ENCODE measurements at regions not wholly inside any gene's neighbourhood (a gene's known extent, or its start where the extent isn't known, plus 50 kb on each side); places are given as distances from the start of the nearest gene placed in this dataset.
"Not testable (repeated sequence)": the region's sequence is repeated elsewhere in the genome, so short reads cannot be mapped to it uniquely, and the experiment has no call there.

DNA sequence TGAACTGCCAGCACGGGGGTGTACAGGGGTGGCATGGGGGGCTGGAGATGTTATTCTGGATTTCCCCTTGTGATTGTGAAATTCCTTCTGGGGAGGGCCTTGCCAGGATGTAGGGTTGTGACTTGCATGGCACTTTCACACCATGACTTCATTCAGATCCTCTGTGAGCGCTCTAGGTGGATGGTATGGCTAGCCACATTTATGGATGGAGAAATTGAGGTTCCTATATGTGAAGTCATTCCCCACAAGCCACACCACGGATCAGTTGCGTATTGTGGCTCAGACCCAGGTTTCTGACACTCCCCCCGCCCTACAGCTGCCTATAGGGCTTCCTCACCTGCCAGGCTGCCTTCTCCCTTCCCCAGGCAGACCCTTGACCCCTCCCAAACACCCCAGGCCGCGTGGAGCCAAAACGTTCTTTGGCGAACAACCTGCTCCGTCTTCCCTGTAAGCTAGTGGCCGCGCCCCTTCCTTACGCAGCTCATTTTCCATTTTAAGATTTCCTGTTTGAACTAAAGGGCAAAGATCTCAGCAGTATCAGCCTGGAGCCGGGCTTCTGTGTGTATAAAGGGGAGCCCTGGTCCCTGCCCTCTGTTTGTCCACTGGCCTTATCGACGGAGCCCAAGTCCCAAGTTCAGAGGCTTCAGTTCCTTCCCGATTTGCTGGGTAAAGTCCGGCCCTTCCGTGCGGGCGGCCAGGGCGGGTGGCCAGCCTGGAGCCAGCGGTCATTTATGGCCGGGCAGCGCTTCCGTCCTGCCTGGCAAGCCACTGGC is 97.8 kb upstream of the KLF4 start:
- H3K4me3 ChIP-seq = peak overlapping the region in 4 of 7 experiments; percentile 1 to 20 (median 12)
- H3K27ac ChIP-seq = peak overlapping the region in 15 of 21 experiments; percentile 2 to 71 (median 57)

DNA sequence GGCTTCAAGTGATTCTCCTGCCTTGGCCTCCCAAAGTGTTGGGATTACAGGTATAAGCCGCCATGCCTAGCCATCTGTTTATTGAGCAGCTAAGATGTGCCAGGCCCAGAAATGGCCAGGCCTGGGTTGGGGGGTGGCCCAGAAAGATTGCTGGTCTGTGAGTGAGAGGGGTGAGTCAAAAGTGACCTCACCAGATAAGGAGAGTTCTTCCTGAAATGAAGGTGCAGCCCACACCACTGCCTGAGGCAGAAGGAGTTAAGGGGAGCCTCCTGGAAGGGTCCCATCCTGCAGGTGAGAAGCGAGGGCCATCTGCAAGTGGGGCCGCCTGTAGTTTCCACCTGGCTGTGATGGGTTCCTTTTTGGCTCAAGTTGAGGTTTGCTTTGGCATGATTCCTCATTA is 96.9 kb upstream of the KLF4 start:
- peak overlapping the region in 1 of 21 experiments; percentile 57 for H3K27ac ChIP-seq
- no peak overlapping the region for H3K4me3 ChIP-seq

DNA sequence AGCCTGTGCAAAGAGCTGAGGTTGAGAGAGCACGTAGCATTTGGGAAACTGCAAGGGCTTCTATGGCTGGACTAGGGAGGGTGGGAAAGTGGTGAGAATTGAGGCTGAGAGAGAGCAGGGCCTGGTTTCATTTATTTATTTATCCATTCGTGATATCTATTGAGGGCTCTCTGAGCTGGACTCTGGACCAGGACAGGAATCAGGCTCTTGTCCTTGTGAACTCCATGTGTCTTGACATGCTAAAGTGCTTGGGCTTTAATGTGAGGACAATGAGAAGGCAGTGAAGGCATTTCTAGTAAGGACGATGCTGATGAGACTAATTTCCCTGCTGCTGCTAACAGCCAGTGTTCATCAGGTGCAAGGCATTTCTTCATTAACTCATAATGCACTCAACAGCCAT is 95.9 kb upstream of the KLF4 start:
- no peak overlapping the region for H3K4me3 ChIP-seq
- H3K27ac ChIP-seq = no peak overlapping the region

DNA sequence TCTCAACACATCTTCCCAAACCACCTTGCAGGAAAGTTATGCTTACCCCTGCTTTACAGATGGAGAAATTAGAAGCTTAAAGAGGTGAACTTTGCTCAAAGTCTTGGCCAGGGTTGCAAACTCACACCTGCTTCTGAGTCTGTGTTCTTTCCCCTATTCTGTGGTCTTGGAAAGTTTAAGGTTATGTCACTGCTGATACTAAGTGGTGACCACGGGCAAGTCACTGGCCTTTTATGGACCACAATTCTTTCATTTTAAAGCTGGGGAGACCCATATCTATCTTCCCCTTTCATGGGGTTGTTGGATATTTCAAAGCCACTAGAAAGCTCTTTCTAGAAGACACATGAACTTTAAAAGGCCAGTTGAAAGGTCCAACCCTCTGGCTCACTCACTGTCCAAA is 95.4 kb upstream of the KLF4 start:
- no peak overlapping the region for H3K27ac ChIP-seq

DNA sequence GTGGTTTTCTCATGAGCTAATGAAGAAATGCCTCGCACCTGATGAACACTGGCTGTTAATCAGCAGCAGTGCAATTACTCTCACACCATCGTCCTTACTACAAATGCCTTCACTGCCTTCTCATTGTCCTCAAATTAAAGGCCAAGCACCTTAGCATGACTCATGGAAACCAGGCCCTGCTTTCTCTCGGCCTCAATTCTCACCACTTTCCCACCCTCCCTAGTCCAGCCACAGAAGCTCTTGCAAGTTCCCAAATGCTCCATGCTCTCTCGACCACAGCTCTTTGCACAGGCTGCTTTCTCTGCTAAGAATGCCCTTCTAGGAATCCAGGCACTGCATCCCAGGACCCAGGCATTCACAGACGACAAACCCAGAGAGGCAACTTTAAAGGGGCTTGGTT is 94.6 kb upstream of the KLF4 start:
- Histone ChIP-seq H3K4me3 (no peak overlapping the region), H3K27ac (no peak overlapping the region)

More for the DNA sequence above, 95.4 kb upstream of the KLF4 start:
- H3K4me3 ChIP-seq = no peak overlapping the region

DNA sequence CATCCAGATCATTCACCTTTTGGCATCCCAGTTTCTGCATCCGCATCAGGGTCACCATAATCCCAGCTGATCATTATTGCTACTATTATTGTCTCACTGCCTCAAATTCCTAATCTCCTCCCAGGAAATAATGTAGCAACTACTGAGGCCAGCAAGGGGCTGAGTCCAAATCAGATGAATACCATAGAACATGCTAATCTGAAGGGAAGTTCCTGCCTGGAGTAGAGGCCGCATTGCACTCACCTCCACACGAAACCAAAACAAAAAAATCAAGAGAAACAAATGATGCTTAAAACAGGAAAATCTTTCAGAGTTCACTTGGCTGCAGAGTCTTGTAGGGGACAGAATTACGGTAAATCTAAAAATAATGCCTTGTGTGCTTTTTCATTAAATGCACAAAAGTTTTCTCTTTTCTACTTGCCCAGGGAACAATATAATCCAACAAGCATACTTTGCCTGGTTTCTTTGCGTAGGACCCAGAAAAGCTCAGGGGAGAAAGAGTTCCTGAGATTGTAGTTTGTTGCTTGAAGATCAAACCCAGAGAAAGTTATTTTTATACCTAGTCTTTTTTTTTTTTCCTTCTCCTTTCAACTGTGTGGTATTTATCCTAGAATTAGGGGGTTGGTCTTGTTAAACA is 87.7 kb upstream of the KLF4 start:
- no peak overlapping the region for H3K4me3 ChIP-seq
- no peak overlapping the region for H3K27ac ChIP-seq

DNA sequence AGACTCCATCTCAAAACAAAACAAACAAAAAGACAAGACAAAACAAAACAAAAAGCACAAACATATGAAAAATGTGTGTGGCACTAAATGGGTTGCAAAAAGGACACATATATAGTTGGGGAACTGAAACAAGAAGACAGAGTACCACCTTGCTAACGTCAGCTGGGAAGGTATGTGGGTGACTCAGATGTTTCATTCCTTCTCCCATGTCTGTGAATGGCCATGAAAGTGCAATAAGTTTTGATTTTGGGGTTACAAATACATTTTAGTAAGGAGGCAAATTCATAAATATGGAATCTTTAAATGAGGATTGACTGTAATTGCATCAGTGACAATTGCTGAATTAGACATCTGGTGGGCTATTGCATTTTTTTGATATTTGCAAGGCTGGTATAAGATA is 81.6 kb upstream of the KLF4 start:
- Histone ChIP-seq H3K27ac (no peak overlapping the region), H3K4me3 (no peak overlapping the region)

DNA sequence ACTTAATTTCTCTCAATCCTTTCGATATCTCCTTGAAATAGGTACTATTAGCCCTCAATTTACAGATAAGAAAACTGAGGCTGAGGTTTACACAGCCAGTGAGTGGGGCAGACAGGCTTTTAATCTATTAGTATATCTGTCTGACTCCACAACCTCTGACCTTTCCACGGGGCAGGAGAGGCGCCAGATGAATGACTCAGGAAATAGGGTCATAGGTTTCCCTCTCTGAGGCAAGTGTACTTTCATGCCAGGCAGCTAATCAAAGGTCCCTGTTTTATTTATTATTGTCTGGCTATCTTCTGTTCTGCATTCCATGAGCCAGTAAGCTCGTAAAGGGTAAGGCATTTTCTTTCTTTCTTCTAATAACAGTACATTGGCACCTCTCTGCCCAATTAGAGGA is 79.6 kb upstream of the KLF4 start:
- no peak overlapping the region for H3K27ac ChIP-seq
- H3K4me3 ChIP-seq = no peak overlapping the region

DNA sequence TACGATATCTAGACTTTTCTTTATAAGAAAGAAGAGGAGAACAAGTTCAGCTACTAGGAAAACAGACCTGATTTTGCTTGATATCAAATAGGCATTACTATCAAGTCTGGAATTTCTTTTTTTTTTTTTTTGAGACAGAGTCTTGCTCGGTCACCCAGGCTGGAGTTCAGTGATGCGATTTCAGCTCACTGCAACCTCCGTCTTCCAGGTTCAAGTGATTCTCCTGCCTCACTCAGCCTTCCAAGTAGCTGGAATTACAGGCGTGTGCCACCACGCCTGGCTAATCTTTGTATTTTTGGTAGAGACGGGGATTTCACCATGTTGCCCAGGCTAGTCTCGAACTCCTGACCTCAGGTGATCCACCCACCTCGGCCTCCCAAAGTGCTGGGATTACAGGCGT is 78.8 kb upstream of the KLF4 start:
- not testable (repeated sequence) for H3K27ac ChIP-seq, H3K4me3 ChIP-seq

DNA sequence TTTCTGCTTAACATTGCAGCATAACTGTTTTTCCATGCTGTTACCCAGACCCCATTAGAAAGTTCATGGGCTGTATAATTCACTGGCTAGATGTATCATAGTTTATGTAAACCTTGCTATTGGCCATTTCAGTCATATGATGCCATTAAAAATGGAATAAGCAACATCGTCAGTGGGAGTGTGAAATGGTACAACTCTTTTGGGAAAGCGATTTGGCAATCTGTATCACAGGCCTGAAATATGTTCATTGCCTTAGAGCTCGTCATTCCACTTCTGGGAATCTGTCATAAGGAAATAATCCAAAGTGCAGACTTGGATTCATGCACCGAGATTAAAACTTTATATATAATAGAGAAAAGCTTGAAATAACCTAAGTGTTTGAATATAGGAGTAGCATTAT is 77.9 kb upstream of the KLF4 start:
- Histone ChIP-seq H3K27ac (no peak overlapping the region), H3K4me3 (no peak overlapping the region)

DNA sequence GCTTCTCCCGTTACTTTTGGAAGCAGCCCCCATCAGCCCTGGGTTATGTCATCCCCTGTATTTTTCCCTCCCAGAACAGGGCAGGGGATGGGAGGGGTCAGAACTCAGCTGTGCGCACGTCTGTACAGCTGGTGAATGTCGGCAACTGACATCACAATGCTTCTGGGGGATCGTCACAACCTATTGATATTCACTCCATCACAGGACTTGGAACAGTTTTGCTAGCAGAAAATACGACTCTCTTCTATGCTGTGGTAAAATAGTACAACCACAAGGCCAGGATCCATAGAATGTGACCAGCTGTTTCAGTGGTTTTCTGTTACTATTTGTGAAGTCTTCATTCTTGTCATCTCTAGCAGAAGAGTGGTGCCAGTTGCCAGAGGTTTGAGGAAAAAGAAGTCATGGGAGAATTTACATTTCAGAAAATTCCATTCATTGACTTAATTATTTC is 77.1 kb upstream of the KLF4 start:
- Histone ChIP-seq H3K4me3 (no peak overlapping the region), H3K27ac (no peak overlapping the region)

DNA sequence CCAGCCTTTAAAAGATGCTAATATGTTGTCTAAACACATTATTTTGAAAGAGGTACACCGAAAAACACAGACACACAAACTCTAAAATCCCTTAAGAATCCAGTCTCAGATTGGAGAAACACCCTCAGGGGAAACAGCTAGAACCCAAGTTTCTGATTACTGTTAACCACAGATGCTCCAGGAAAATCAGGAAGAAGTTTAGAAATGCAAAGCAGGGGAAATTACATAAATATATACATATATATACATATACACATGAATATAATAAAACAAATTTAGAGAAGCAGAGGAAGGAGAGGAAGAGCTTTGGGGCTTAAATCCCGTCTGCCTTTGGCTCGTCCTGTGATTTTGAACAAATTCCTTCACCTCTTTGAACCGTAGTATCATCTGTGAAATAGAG is 73.2 kb upstream of the KLF4 start:
- Histone ChIP-seq H3K27ac (no peak overlapping the region), H3K4me3 (no peak overlapping the region)

DNA sequence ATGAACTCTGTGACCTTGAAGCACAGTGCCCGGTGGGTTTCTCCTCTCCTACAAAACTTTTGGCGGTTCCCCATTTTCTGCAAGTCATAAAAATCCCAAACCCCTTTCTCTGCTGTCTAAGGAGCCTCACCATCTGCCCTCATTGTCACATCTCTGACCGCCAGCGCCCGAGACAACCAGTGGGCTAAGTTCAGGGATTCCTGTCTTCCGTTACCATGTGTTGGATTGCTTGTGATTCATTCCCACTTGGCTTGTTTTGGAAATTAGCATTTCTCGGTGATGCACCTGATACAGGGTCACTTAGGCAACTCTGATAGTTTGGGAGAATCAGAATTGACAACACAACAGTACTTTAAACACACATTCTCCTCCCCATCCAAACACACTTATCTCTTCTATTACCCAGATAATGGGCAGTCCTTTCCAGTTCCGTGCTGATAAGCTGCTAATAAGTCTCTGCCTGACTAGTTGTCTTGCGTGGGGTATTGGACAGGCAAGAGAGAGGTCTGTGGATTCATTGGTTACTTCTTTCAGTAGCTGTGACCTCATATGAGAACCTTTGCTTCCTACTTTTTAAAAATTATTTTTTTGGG is 70.0 kb upstream of the KLF4 start:
- H3K4me3 ChIP-seq = no peak overlapping the region
- H3K27ac ChIP-seq = no peak overlapping the region

DNA sequence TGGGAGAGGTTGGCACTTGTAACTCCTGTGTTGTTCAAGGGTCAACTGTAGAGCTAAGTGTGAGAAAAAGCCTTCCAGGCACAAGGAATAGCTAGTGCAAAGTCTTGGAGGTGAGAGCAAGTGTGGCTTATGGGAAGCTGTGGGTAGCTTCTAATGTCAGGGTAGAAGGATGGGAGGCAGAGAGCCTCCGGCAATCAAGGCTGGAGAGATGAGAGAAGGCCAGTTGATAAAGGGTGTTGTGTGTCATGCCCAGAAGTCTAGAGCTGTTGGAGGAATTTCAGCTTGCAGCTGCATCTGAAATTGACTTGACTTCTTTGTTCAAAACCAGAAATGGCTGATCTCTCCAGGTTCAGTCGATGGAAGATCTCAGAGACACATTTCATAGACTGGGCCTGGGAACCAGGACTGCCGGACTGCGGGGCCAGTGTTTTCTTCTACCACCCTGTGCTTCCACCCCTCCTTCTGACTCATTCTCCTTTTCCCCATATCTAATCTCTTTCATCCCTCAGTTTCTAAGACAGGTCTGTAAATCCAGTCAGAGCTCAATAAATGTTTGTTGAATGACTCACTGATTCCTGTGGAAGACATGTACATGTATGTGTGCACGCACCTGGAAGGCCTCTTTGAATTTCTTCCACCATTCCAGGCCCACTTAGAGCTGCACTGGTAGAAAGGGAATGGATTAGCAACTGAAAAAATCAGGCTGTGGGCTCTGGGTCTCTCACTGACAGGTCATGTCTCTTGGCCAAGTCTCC is 67.8 kb upstream of the KLF4 start:
- Histone ChIP-seq H3K27ac (no peak overlapping the region), H3K4me3 (no peak overlapping the region)

DNA sequence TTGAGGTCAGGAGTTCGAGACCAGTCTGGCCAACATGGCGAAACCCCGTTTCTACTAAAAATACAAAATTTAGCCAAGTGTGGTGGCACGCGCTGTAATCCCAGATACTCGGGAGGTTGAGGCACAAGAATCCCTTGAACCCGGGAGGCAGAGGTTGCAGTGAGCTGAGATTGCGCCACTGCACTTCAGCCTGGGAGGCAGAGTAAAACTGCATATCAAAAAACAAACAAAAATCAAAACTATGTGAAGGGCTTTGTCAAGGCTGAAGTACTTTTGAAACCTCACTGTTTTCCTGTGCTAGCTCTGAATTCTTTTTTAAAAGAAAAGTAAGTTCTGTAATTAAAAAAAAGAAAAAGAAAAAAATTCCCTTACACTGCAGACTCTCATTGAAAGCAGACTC is 65.1 kb upstream of the KLF4 start:
- Histone ChIP-seq H3K27ac (no peak overlapping the region), H3K4me3 (no peak overlapping the region)

DNA sequence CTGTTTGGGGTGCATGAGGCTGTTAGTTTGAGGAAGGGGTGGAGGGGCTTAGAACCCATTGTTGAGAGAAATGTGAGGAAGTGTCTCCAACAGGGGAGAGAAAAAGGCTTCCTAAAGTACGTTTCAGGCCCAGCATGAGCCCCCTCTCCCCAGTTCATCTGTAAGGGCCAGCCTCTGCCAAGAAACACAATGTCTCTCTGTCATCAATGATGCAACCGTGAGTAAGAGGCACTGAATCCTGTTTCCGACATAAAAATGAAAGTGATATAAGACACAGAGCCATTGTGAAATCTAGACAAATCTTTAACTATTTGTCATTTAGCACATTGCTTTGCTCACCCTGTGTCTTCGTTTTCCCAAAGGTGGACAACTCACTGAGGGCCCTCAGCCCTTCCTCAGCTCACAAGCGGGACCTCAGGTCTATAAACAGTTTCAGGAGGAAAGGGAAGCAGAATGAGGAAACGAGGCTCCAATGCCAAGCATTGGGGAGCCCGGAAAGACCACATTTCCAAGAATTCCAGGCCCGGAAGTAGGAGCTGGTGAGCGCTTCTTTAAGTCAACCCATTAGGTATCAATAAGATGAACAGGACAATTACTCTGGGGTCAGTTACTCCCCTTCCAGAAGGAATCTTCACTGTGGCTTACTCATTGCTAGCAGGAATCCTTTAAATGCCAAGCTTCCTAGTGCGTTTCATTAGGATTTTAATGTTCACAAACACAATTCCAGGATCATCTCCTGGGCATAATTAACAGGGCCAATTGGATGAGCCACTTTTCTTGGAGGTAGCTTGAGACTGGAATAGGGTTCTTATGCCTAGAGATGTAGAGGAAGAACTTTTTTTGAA is 59.0 kb upstream of the KLF4 start:
- peak overlapping the region in 1 of 7 experiments; percentile 20 for H3K4me3 ChIP-seq
- peak overlapping the region in 14 of 21 experiments; percentile 18 to 81 (median 50) for H3K27ac ChIP-seq

DNA sequence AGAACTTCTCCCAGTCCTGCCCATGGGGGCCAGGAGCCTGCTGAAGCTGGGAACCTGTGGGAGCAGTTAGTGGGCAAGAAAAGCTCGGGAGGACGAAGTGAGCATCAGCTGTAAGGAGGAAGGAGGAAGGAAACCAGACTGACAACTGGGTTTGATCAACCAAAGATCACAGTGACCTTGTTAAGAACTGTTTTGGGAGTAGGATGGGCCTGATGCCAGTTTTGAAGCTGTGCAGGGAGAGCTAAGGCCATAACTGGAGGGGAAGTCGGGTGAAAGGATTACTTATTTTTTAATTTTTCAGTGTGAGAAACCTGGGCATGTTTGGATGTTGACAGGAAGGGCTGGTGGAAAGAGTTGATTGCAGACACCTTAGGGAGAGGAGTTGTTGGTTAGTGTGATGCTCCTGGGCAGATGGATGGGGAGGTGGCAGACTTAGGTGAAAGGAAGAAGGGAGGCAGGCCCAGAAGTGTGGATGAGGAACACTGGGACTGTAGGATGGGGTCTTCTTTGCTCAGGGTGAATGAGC is 58.3 kb upstream of the KLF4 start:
- Histone ChIP-seq H3K4me3 (no peak overlapping the region), H3K27ac (peak overlapping the region in 11 of 21 experiments; percentile 33 to 81 (median 52))

DNA sequence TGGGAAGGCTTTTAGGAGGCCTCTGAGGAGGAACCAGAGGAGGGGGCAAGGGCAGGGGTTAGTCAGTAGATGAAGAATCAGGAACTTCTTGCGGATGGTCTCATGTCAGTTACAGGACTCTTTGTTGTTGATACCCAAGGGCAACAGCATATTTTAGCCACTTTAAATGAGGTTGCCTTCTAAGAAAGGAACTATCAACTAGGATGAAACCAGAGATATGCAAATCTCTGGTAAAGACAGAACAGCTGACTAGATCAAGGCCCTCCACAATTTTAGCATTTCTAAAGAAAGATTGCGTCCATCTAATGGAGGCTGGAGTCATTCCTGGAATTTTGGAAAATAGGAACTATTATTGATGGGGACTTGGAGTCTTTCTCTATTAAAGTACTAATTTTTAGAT is 57.7 kb upstream of the KLF4 start:
- H3K27ac ChIP-seq = peak overlapping the region in 4 of 21 experiments; percentile 36 to 81 (median 53)

DNA sequence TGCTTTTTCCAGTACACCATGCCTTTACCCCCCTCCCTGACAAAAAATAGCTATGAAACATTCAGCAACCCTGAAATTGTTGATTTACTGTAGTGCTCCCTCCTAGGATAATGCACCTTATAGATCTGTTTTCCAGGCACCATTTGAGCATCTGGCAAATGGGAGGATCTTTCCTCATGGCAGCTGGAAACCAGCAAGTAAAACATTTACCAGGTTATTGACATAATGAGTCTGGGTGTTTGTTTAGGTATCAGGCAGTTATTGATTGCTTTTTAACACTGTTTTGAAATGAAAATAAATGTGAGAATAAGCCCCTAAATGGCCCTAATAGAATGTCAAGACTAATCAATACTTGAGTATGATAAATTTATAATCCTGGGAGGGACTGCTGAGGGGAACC is 57.3 kb upstream of the KLF4 start:
- Histone ChIP-seq H3K4me3 (no peak overlapping the region), H3K27ac (no peak overlapping the region)

More for the DNA sequence above, 57.7 kb upstream of the KLF4 start:
- H3K4me3 ChIP-seq = no peak overlapping the region

Measured in skin epidermis (tissue), 12 donors.